Colonic mucosa (tissue), 4 donors: ENCODE measurements at regions not wholly inside any gene's neighbourhood (a gene's known extent, or its start where the extent isn't known, plus 50 kb on each side); places are given as distances from the start of the nearest gene placed in this dataset.

Experiments used
- DNase-seq: peaks from one replicate; pipeline ENCODE4 v3.0.0-alpha.2; 2020
- H3K27ac ChIP-seq: fragments of 200-600 bp; one replicate; pipeline ENCODE4 v1.8.0; 2021
- H3K27me3 ChIP-seq: fragments of 200-600 bp; one replicate; pipeline ENCODE4 v1.8.0; 2021
- H3K36me3 ChIP-seq: fragments of 200-600 bp; one replicate; pipeline ENCODE4 v1.8.0; 2021
- H3K4me1 ChIP-seq: fragments of 200-600 bp; one replicate; pipeline ENCODE4 v1.8.0; 2021; ENCODE audit warnings: mild to moderate bottlenecking
- H3K4me3 ChIP-seq: fragments of 200-600 bp; one replicate; pipeline ENCODE4 v1.8.0; 2021
- H3K9ac ChIP-seq, 2 donors: one replicate each; pipeline ENCODE4 v1.7.0; 2013; ENCODE audit warnings: control low read depth in 2 of 2, low read depth in 2 of 2, low read length in 2 of 2
- H3K9me3 ChIP-seq: fragments of 200-600 bp; one replicate; pipeline ENCODE4 v1.8.0; 2021
- intact Hi-C: fragments of 100-400 bp; cut with DNase I; formaldehyde crosslinking; loops from one replicate; pipeline ENCODE4 v1.14.1; 2022
- TF ChIP-seq, protein P1 (sequence below): fragments of 200-600 bp; IDR thresholded peaks from one replicate; pipeline ENCODE4 v1.8.0; 2022; ENCODE audit warnings: antibody characterized with exemption, mild to moderate bottlenecking
- donor health status: healthy.
- donor health status: DM: no; HTN: no; CAD: no.
- donor health status: DM: no; HTN: no; CAD: no.

DNA sequence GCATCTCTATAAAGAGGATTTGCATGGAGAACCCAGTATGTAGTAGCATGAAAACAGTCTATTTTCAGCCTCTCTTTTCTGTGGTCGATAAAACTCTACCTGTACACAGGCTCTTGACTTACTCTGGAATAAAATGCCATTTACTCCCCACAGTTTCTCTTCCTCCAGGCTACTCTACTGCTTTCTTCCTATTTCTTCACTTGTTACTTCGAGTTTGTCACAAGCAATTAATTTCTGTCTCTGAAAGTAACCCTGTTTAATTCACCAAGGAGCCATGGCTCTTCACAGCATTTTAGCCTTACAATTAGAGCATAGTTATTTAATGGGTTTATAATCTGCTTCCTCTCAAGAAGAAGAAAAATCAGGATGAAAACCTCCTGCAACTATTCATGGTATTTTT, 472.9 kb upstream of the PRKX start:
- TF ChIP-seq, protein P1, sequence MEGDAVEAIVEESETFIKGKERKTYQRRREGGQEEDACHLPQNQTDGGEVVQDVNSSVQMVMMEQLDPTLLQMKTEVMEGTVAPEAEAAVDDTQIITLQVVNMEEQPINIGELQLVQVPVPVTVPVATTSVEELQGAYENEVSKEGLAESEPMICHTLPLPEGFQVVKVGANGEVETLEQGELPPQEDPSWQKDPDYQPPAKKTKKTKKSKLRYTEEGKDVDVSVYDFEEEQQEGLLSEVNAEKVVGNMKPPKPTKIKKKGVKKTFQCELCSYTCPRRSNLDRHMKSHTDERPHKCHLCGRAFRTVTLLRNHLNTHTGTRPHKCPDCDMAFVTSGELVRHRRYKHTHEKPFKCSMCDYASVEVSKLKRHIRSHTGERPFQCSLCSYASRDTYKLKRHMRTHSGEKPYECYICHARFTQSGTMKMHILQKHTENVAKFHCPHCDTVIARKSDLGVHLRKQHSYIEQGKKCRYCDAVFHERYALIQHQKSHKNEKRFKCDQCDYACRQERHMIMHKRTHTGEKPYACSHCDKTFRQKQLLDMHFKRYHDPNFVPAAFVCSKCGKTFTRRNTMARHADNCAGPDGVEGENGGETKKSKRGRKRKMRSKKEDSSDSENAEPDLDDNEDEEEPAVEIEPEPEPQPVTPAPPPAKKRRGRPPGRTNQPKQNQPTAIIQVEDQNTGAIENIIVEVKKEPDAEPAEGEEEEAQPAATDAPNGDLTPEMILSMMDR, result no peak
- Histone ChIP-seq H3K9ac (no peak overlapping the region), H3K36me3 (no peaks in the 10 kb centered on the region), H3K4me3 (no peak overlapping the region), H3K27ac (no peak overlapping the region), H3K9me3 (no peaks in the 10 kb centered on the region), H3K27me3 (no peaks in the 10 kb centered on the region), H3K4me1 (no peaks in the 10 kb centered on the region)
- intact Hi-C loops, result no loop called here
- no peak for DNase-seq

DNA sequence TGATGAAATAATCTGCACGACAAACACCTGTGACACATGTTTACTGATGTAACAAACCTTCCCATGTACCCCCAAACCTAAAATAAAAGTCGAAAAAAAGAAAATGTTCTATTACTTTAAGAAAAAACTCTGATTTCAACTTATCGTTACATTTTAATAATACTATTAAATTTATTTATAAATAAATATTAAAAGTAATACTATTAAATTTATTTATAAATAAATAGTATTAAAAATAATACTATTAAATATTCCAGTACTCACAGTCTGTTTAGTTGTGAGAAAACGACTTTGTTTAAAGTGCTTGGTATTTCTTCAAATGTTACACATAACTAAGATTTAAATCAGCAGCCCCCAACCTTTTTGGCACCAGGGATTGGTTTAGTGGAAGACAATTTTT, 471.6 kb upstream of the PRKX start:
- Histone ChIP-seq H3K36me3 (no peaks in the 10 kb centered on the region), H3K9me3 (no peaks in the 10 kb centered on the region), H3K4me3 (no peak overlapping the region), H3K27me3 (no peaks in the 10 kb centered on the region), H3K9ac (no peak overlapping the region), H3K4me1 (no peaks in the 10 kb centered on the region), H3K27ac (no peak overlapping the region)
- DNase-seq, result no peak
- TF ChIP-seq, protein P1, result no peak
- intact Hi-C loops, result no loop called here

DNA sequence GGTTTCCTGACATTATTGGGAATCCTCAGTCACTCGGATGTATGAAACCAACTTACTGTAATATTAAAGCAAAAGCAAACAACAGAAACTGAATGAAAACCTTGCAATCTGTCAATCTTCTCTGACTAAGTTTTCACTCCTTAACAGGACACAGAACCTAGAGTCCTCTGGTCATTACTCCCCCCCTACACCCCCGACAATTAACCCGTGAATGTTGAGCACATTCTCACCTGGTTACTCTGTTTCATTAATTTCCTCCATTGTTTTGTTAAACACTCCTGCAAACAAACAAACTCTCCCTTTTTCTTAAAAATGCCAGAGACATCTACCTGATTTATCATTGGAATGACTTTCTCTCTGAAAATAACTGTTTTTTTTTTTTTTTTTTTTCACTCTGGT, 469.0 kb upstream of the PRKX start:
- Histone ChIP-seq H3K4me3 (no peak overlapping the region), H3K9me3 (no peaks in the 10 kb centered on the region), H3K36me3 (no peaks in the 10 kb centered on the region), H3K9ac (no peak overlapping the region), H3K27me3 (no peaks in the 10 kb centered on the region), H3K4me1 (no peaks in the 10 kb centered on the region), H3K27ac (no peak overlapping the region)
- intact Hi-C loops, result no loop called here
- no peak for DNase-seq
- TF ChIP-seq, protein P1, result no peak

DNA sequence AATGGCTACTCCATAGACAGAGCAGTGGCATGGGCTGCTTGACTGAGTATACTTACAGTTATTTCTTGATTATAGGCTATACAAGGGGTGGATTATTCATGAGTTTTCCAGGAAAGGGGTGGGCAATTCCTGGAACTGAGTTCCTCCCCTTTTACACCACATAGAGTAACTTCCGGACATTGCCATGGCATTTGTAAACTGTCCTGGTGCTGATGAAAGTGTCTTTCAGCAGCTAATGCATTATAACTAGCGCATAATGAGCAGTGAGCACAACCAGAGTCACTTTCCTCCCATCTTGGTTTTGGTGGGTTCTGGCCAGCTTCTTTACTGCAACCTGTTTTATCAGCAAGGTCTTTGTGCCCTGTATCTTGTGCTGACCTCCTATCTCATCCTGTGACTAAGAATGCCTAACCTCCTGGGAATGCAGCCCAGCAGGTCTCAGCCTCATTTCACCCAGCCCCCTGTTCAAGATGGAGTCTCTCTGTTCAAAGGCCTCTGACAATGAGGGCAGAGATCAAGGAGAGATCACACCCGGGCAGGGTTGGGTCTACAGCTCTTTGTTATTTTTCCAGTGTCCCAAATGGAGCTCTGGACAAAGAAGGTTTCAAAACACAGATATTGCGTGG, 468.4 kb upstream of the PRKX start:
- no peaks in the 10 kb centered on the region for H3K27me3 ChIP-seq
- no peak overlapping the region for H3K4me3 ChIP-seq
- no peak for DNase-seq
- TF ChIP-seq, protein P1, result no peak
- no peaks in the 10 kb centered on the region for H3K9me3 ChIP-seq
- intact Hi-C loops, result no loop called here
- no peak overlapping the region for H3K27ac ChIP-seq
- H3K9ac ChIP-seq, result no peak overlapping the region
- H3K36me3 ChIP-seq, result no peaks in the 10 kb centered on the region
- H3K4me1 ChIP-seq, result no peaks in the 10 kb centered on the region

GRCh38 chrX:4179031-4179430, 465.6 kb upstream of the PRKX start:
- no peak overlapping the region for H3K4me3 ChIP-seq
- H3K27ac ChIP-seq, result no peak overlapping the region
- no peaks in the 10 kb centered on the region for H3K9me3 ChIP-seq
- H3K9ac ChIP-seq, result no peak overlapping the region
- TF ChIP-seq, protein P1, result no peak
- H3K27me3 ChIP-seq, result no peaks in the 10 kb centered on the region
- H3K36me3 ChIP-seq, result no peaks in the 10 kb centered on the region
- DNase-seq, result no peak
- no peaks in the 10 kb centered on the region for H3K4me1 ChIP-seq
- intact Hi-C loops, result no loop called here
